Glomerular endothelial cell (primary cell): ENCODE measurements at regions not wholly inside any gene's neighbourhood (a gene's known extent, or its start where the extent isn't known, plus 50 kb on each side); places are given as distances from the start of the nearest gene placed in this dataset.

ENCODE experiments used
- DNase-seq: peaks from one replicate; pipeline ENCODE4 v3.0.0-alpha.2; 2011; ENCODE audit warnings: low read depth, low spot score; ENCODE audit errors: extremely low read depth

GRCh38 chr3:115438799-115439198 is 184.5 kb upstream of the GAP43 start:
- DNase-seq = no peak

- no peak for DNase-seq
Measured at GRCh38 chr3:115445559-115445958, 177.8 kb upstream of the GAP43 start.

GRCh38 chr3:115448851-115449250 is 174.5 kb upstream of the GAP43 start:
- no peak for DNase-seq

- DNase-seq = no peak
Measured at GRCh38 chr3:115450036-115450435, 173.3 kb upstream of the GAP43 start.

GRCh38 chr3:115464036-115464435 is 159.3 kb upstream of the GAP43 start:
- no peak for DNase-seq

GRCh38 chr3:115469649-115470048 is 153.7 kb upstream of the GAP43 start:
- no peak for DNase-seq

- DNase-seq = no peak
Measured at GRCh38 chr3:115470254-115470653, 153.1 kb upstream of the GAP43 start.

GRCh38 chr3:115475178-115476041 is 147.9 kb upstream of the GAP43 start:
- no peak for DNase-seq

- no peak for DNase-seq
Measured at GRCh38 chr3:115476472-115476871, 146.8 kb upstream of the GAP43 start.

- DNase-seq = no peak
Measured at GRCh38 chr3:115478359-115478758, 145.0 kb upstream of the GAP43 start.

- no peak for DNase-seq
Measured at GRCh38 chr3:115486880-115487279, 136.4 kb upstream of the GAP43 start.

GRCh38 chr3:115487968-115488367 is 135.3 kb upstream of the GAP43 start:
- no peak for DNase-seq

GRCh38 chr3:115488409-115488808 is 134.9 kb upstream of the GAP43 start:
- DNase-seq = no peak

GRCh38 chr3:115494826-115495225 is 128.5 kb upstream of the GAP43 start:
- no peak for DNase-seq

- DNase-seq = no peak
Measured at GRCh38 chr3:115498421-115498820, 124.9 kb upstream of the GAP43 start.

GRCh38 chr3:115498898-115499297 is 124.4 kb upstream of the GAP43 start:
- DNase-seq = no peak

GRCh38 chr3:115499666-115500065 is 123.6 kb upstream of the GAP43 start:
- no peak for DNase-seq

- DNase-seq = no peak
Measured at GRCh38 chr3:115500795-115501194, 122.5 kb upstream of the GAP43 start.

- no peak for DNase-seq
Measured at GRCh38 chr3:115502128-115502527, 121.2 kb upstream of the GAP43 start.

- DNase-seq = no peak
Measured at GRCh38 chr3:115503394-115503793, 119.9 kb upstream of the GAP43 start.

- DNase-seq = no peak
Measured at GRCh38 chr3:115508562-115508961, 114.7 kb upstream of the GAP43 start.

GRCh38 chr3:115512565-115513415 is 110.5 kb upstream of the GAP43 start:
- DNase-seq = no peak
